HG02610 (cell line): ENCODE measurements at regions not wholly inside any gene's neighbourhood (a gene's known extent, or its start where the extent isn't known, plus 50 kb on each side); places are given as distances from the start of the nearest gene placed in this dataset.
"Not testable (repeated sequence)": the region's sequence is repeated elsewhere in the genome, so short reads cannot be mapped to it uniquely, and the experiment has no call there.

ENCODE experiments used
- ATAC-seq: cut with Tn5 transposase; IDR thresholded peaks from one replicate; pipeline ENCODE4 v1.9.1; 2021; ENCODE audit warnings: mild to moderate bottlenecking, moderate library complexity; ENCODE audit not compliant: unreplicated experiment

- no peak for ATAC-seq
Observed at GRCh38 chr11:79609511-79609910, 168.7 kb upstream of the TENM4 start.

GRCh38 chr11:79606461-79606860 lies 165.6 kb upstream of the TENM4 start:
- ATAC-seq, result not testable (repeated sequence)

GRCh38 chr11:79600711-79601110 lies 159.9 kb upstream of the TENM4 start:
- no peak for ATAC-seq

GRCh38 chr11:79594834-79595233 lies 154.0 kb upstream of the TENM4 start:
- no peak for ATAC-seq

- ATAC-seq, result no peak
Observed at GRCh38 chr11:79592824-79593223, 152.0 kb upstream of the TENM4 start.

GRCh38 chr11:79592406-79592805 lies 151.6 kb upstream of the TENM4 start:
- no peak for ATAC-seq

GRCh38 chr11:79582434-79582833 lies 141.6 kb upstream of the TENM4 start:
- no peak for ATAC-seq

GRCh38 chr11:79579063-79579462 lies 138.2 kb upstream of the TENM4 start:
- ATAC-seq, result no peak

GRCh38 chr11:79578116-79578515 lies 137.3 kb upstream of the TENM4 start:
- ATAC-seq, result no peak

- no peak for ATAC-seq
Observed at GRCh38 chr11:79575701-79576100, 134.9 kb upstream of the TENM4 start.

- ATAC-seq, result no peak
Observed at GRCh38 chr11:79570104-79570503, 129.3 kb upstream of the TENM4 start.

- ATAC-seq, result no peak
Observed at GRCh38 chr11:79564288-79564925, 123.6 kb upstream of the TENM4 start.

- no peak for ATAC-seq
Observed at GRCh38 chr11:79561496-79561895, 120.7 kb upstream of the TENM4 start.

GRCh38 chr11:79550809-79551208 lies 110.0 kb upstream of the TENM4 start:
- ATAC-seq, result no peak

- no peak for ATAC-seq
Observed at GRCh38 chr11:79547256-79547655, 106.4 kb upstream of the TENM4 start.

- no peak for ATAC-seq
Observed at GRCh38 chr11:79546351-79546750, 105.5 kb upstream of the TENM4 start.

GRCh38 chr11:79544361-79544760 lies 103.5 kb upstream of the TENM4 start:
- no peak for ATAC-seq

GRCh38 chr11:79543101-79543500 lies 102.3 kb upstream of the TENM4 start:
- no peak for ATAC-seq

GRCh38 chr11:79541466-79541865 lies 100.6 kb upstream of the TENM4 start:
- no peak for ATAC-seq

- peak; percentile 39 for ATAC-seq
Observed at GRCh38 chr11:79538775-79539174, 97.9 kb upstream of the TENM4 start.

- no peak for ATAC-seq
Observed at GRCh38 chr11:79536155-79536917, 95.5 kb upstream of the TENM4 start.

- ATAC-seq, result no peak
Observed at GRCh38 chr11:79535606-79536005, 94.8 kb upstream of the TENM4 start.

GRCh38 chr11:79525257-79525656 lies 84.4 kb upstream of the TENM4 start:
- no peak for ATAC-seq
